ENCODE measurements at regions not wholly inside any gene's neighbourhood (a gene's known extent, or its start where the extent isn't known, plus 50 kb on each side); places are given as distances from the start of the nearest gene placed in this dataset.

- no peak overlapping the region for H3K4me3 ChIP-seq
- TF ChIP-seq, protein P1, sequence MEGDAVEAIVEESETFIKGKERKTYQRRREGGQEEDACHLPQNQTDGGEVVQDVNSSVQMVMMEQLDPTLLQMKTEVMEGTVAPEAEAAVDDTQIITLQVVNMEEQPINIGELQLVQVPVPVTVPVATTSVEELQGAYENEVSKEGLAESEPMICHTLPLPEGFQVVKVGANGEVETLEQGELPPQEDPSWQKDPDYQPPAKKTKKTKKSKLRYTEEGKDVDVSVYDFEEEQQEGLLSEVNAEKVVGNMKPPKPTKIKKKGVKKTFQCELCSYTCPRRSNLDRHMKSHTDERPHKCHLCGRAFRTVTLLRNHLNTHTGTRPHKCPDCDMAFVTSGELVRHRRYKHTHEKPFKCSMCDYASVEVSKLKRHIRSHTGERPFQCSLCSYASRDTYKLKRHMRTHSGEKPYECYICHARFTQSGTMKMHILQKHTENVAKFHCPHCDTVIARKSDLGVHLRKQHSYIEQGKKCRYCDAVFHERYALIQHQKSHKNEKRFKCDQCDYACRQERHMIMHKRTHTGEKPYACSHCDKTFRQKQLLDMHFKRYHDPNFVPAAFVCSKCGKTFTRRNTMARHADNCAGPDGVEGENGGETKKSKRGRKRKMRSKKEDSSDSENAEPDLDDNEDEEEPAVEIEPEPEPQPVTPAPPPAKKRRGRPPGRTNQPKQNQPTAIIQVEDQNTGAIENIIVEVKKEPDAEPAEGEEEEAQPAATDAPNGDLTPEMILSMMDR (IDR thresholded peaks at IDR 0.05; ENCODE audit: low read depth, low read length), result no peak
- no peaks in the 10 kb centered on the region for H3K4me1 ChIP-seq (ENCODE audit: low read depth)
- no peak for DNase-seq (ENCODE audit: low read depth in 1 of 2, low spot score in 1 of 2)
- no peaks in the 10 kb centered on the region for H3K36me3 ChIP-seq
- H3K9me3 ChIP-seq (ENCODE audit: low read depth), result no peaks in the 10 kb centered on the region
- no peaks in the 10 kb centered on the region for H3K27me3 ChIP-seq
- H3K27ac ChIP-seq, result no peak overlapping the region
Measured at GRCh38 chr4:114479595-114479994, 119.0 kb upstream of the UGT8 start.

GRCh38 chr4:114481856-114482255, 116.8 kb upstream of the UGT8 start:
- Histone ChIP-seq H3K4me1 (ENCODE audit: low read depth) (no peaks in the 10 kb centered on the region), H3K9me3 (ENCODE audit: low read depth) (no peaks in the 10 kb centered on the region), H3K27me3 (no peaks in the 10 kb centered on the region), H3K27ac (no peak overlapping the region), H3K4me3 (no peak overlapping the region), H3K36me3 (no peaks in the 10 kb centered on the region)
- TF ChIP-seq, protein P1 (IDR thresholded peaks at IDR 0.05; ENCODE audit: low read depth, low read length), result no peak
- no peak for DNase-seq (ENCODE audit: low read depth in 1 of 2, low spot score in 1 of 2)

GRCh38 chr4:114487101-114487500, 111.5 kb upstream of the UGT8 start:
- TF ChIP-seq, protein P1 (IDR thresholded peaks at IDR 0.05; ENCODE audit: low read depth, low read length), result no peak
- no peak overlapping the region for H3K27ac ChIP-seq
- no peaks in the 10 kb centered on the region for H3K27me3 ChIP-seq
- no peaks in the 10 kb centered on the region for H3K36me3 ChIP-seq
- no peaks in the 10 kb centered on the region for H3K4me1 ChIP-seq (ENCODE audit: low read depth)
- no peak for DNase-seq (ENCODE audit: low read depth in 1 of 2, low spot score in 1 of 2)
- no peaks in the 10 kb centered on the region for H3K9me3 ChIP-seq (ENCODE audit: low read depth)
- H3K4me3 ChIP-seq, result no peak overlapping the region

DNA sequence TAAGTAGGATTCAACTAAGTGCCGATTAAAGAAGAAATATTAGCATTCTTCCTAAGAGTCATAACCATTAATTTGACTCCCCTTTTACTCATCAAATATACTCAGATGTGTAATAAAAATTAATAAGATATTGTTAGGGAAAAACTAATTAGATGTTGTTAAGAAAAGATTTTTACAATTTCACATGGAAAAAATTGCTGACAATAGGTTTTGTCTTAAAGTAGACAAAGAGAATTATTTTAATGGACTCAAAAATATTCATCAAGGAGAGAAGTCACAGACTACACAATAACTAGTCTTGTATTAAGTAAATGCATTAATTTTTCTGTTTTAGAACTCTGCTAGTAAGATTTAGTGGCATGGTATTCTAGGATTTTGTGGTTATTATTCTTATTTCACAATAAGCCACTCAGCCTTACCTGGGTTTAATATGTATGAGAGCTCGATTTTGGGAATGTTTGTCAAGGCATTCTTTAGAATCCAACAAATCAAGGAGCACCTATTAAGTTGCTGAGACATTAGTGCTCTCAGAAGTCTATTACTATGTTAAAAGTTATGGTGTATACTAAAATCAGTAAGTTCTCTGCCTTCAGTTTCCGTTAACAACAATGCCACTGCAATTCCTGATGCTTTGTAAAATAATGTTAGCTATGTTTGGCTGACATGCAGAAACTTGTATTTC, 110.2 kb upstream of the UGT8 start:
- no peaks in the 10 kb centered on the region for H3K36me3 ChIP-seq
- H3K9me3 ChIP-seq (ENCODE audit: low read depth), result no peaks in the 10 kb centered on the region
- H3K4me1 ChIP-seq (ENCODE audit: low read depth), result no peaks in the 10 kb centered on the region
- TF ChIP-seq, protein P1 (IDR thresholded peaks at IDR 0.05; ENCODE audit: low read depth, low read length), result no peak
- DNase-seq (ENCODE audit: low read depth in 1 of 2, low spot score in 1 of 2), result no peak
- H3K27ac ChIP-seq, result no peak overlapping the region
- no peak overlapping the region for H3K4me3 ChIP-seq
- no peaks in the 10 kb centered on the region for H3K27me3 ChIP-seq

- DNase-seq (ENCODE audit: low read depth in 1 of 2, low spot score in 1 of 2), result no peak
- Histone ChIP-seq H3K27me3 (no peaks in the 10 kb centered on the region), H3K36me3 (no peaks in the 10 kb centered on the region), H3K9me3 (ENCODE audit: low read depth) (no peaks in the 10 kb centered on the region), H3K27ac (no peak overlapping the region), H3K4me1 (ENCODE audit: low read depth) (no peaks in the 10 kb centered on the region), H3K4me3 (no peak overlapping the region)
- TF ChIP-seq, protein P1 (IDR thresholded peaks at IDR 0.05; ENCODE audit: low read depth, low read length), result no peak
Measured at GRCh38 chr4:114494246-114494803, 104.3 kb upstream of the UGT8 start.

Data from cardiac muscle cell (in vitro differentiated cells and primary cell).